ENCODE measurements at regions not wholly inside any gene's neighbourhood (a gene's known extent, or its start where the extent isn't known, plus 50 kb on each side); places are given as distances from the start of the nearest gene placed in this dataset.

DNA sequence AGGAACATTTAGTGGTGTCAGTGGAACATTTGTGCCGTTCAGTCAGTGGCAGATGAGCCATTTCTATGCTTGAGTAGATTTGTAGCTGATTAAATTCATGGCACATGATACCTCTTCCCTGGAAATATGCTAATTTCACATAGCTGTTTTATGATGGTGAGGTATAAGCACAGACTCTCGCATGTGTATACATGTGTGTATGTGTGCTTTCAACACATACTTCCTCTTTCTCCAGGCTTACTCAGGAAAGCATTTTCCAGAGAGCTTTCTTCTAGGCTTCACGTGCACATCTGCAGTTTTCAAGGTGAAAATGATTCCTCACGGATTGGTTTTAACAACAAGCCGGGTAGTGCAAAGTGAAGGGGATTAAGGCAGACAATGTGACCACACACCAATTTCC is 396.5 kb downstream of the HDGFL1 start:
- DNase-seq (ENCODE audit: low spot score) = no peak
- no peak for ATAC-seq (ENCODE audit: low FRiP score)
- TF ChIP-seq, protein P1, sequence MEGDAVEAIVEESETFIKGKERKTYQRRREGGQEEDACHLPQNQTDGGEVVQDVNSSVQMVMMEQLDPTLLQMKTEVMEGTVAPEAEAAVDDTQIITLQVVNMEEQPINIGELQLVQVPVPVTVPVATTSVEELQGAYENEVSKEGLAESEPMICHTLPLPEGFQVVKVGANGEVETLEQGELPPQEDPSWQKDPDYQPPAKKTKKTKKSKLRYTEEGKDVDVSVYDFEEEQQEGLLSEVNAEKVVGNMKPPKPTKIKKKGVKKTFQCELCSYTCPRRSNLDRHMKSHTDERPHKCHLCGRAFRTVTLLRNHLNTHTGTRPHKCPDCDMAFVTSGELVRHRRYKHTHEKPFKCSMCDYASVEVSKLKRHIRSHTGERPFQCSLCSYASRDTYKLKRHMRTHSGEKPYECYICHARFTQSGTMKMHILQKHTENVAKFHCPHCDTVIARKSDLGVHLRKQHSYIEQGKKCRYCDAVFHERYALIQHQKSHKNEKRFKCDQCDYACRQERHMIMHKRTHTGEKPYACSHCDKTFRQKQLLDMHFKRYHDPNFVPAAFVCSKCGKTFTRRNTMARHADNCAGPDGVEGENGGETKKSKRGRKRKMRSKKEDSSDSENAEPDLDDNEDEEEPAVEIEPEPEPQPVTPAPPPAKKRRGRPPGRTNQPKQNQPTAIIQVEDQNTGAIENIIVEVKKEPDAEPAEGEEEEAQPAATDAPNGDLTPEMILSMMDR (IDR thresholded peaks at IDR 0.05) = no peak

GRCh38 chr6:22966691-22967422 is 397.5 kb downstream of the HDGFL1 start:
- ATAC-seq (ENCODE audit: low FRiP score) (no peak), DNase-seq (ENCODE audit: low spot score) (no peak)
- TF ChIP-seq, protein P1 (IDR thresholded peaks at IDR 0.05) = no peak

- DNase-seq (ENCODE audit: low spot score) (no peak), ATAC-seq (ENCODE audit: low FRiP score) (no peak)
- TF ChIP-seq, protein P1 (IDR thresholded peaks at IDR 0.05) = no peak
These were observed 400.6 kb downstream of the HDGFL1 start for GRCh38 chr6:22970004-22970403.

DNA sequence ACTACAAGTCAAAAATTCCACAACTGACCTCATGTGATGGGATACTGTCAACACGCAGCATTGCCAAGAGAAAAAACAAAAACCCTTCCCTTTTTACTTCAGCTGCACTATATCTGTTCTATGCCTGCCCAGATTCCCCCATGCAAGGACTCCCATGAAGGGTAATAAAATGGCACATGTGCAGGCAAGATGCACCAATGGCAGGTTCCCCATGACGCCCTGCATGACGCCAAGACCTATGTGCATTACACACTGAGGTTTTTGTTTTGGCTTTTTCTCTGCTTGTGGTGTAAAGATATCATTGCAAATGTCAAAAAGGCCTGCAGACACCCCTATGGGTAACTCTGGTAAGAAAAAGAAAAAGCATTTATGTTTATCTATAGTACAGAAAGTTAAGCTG is 403.4 kb downstream of the HDGFL1 start:
- ATAC-seq (ENCODE audit: low FRiP score) (no peak), DNase-seq (ENCODE audit: low spot score) (no peak)
- TF ChIP-seq, protein P1 (IDR thresholded peaks at IDR 0.05) = no peak

- TF ChIP-seq, protein P1 (IDR thresholded peaks at IDR 0.05) = no peak
- ATAC-seq (ENCODE audit: low FRiP score) (no peak), DNase-seq (ENCODE audit: low spot score) (no peak)
These were observed 405.7 kb downstream of the HDGFL1 start for GRCh38 chr6:22975079-22975478.

DNA sequence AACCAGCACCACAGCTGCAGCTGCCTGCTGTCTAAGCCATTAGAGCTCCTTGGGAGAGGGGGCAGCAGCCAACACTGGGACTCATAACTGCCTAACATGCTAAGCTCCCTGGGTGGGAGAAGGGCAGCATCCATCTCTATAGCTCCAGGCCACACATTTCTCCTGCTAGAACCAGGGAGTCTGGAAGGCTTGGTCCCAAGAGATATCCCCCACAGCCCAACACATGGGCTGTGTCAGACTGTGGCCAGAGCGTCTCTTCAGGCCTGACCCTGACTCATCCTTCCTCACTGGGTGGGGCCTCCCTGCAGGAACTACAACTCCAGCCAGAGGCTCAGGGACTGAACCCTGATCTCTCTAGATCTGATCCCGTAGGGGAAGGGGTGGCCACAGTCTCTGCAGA is 411.1 kb downstream of the HDGFL1 start:
- DNase-seq (ENCODE audit: low spot score) (no peak), ATAC-seq (ENCODE audit: low FRiP score) (no peak)
- TF ChIP-seq, protein P1 (IDR thresholded peaks at IDR 0.05) = no peak

- DNase-seq (ENCODE audit: low spot score) = no peak
- TF ChIP-seq, protein P1 (IDR thresholded peaks at IDR 0.05) = no peak
- ATAC-seq (ENCODE audit: low FRiP score) = no peak
These were observed 432.8 kb downstream of the HDGFL1 start for GRCh38 chr6:23002044-23002619.
